ENCODE measurements at regions not wholly inside any gene's neighbourhood (a gene's known extent, or its start where the extent isn't known, plus 50 kb on each side); places are given as distances from the start of the nearest gene placed in this dataset.

DNA sequence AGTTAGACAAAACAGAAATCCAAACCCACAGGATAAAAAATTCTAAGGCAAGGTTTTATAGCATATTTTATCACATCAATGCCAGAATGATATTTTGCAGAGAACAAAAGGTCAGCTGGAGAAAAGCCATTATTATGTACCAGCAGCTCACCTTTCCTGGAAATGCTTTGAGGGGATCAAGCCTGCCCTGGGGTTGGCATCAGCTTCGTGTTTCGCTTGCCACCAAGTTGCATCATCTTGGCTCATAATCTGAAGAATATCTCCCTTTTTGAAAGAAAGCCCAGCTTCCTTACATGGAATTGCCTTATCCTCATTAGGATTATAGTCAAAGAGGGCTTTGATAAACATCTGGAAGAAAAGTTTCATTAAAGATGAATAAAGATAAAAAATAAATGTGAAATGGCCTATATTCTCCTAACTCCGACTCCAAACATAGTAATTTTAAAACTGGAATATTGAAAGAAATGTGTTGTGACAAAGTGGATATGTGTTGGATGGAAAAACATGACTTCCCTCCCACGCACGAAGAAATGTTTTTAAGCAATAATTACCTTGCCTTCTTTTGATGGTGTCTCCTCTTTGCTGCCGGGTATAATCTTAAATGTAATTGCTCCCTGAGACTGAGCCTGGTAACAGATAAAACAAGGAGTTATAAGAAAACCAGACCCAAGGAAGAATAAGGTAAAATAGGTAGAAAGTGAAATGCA is 121.3 kb upstream of the ODAD2 start:
- no peak overlapping the region for H3K27ac Mint-ChIP-seq
- CTCF ChIA-PET, result interaction anchor here (1.4 kb wide), 1 partner anchor 262 kb away, joined by 3 read pairs; no protein-coding TSS in a partner anchor

DNA sequence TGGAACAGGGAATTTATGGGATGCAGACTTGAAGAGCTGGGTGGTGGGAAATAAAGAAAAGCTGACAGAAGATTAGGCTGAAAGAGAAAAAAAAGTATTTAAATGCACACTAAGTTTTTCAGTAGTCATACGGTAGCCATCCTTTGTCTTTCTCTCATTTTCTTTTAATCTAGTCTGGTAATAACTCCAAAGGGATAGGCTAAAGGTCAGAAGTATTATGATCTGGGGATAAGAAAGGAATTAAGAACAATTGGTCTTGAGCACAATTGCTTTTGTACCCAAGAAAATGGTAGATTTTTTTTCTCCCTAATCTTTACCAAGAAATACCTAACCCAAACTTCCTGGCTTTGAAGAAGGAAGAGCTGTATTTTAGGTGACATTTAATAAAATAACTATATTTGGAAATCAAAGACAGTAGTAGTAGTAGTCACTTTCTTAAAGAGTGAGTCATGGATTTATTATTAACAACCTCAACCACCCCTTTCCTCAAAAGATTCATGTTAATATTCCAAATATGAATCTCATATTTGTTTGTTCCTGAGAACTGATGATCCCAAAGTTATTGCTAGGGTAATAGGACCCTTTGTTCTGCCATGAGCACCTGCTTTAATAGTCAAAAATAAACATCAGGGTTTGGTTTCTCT is 120.2 kb upstream of the ODAD2 start:
- POLR2A ChIA-PET, result no interaction called here
- CTCF ChIA-PET, result no interaction called here
- H3K36me3 Mint-ChIP-seq, result peaks cover 30% of the 10 kb centered on the region
- H3K9me3 Mint-ChIP-seq, result no peaks in the 10 kb centered on the region
- peaks cover 11% of the 10 kb centered on the region for H3K4me1 Mint-ChIP-seq (ENCODE audit: low read depth)
- no peak overlapping the region for H3K4me3 Mint-ChIP-seq
- no peak for DNase-seq
- intact Hi-C loops (cut with micrococcal nuclease), result no loop called here
- H3K27me3 Mint-ChIP-seq, result no peaks in the 10 kb centered on the region
- no peak overlapping the region for H3K27ac Mint-ChIP-seq

More for the DNA sequence above, 121.3 kb upstream of the ODAD2 start:
- no peaks in the 10 kb centered on the region for H3K9me3 Mint-ChIP-seq
- peaks cover 11% of the 10 kb centered on the region for H3K4me1 Mint-ChIP-seq (ENCODE audit: low read depth)
- POLR2A ChIA-PET, result no interaction called here
- DNase-seq, result no peak
- peaks cover 25% of the 10 kb centered on the region for H3K36me3 Mint-ChIP-seq
- H3K27me3 Mint-ChIP-seq, result no peaks in the 10 kb centered on the region
- intact Hi-C loops (cut with micrococcal nuclease), result no loop called here
- no peak overlapping the region for H3K4me3 Mint-ChIP-seq

- CTCF ChIA-PET, result no interaction called here
- intact Hi-C loops (cut with micrococcal nuclease), result no loop called here
- no peaks in the 10 kb centered on the region for H3K9me3 Mint-ChIP-seq
- POLR2A ChIA-PET, result no interaction called here
- peaks cover 9% of the 10 kb centered on the region for H3K36me3 Mint-ChIP-seq
- DNase-seq, result no peak
- H3K4me3 Mint-ChIP-seq, result no peak overlapping the region
- H3K27ac Mint-ChIP-seq, result no peak overlapping the region
- no peaks in the 10 kb centered on the region for H3K4me1 Mint-ChIP-seq (ENCODE audit: low read depth)
- no peaks in the 10 kb centered on the region for H3K27me3 Mint-ChIP-seq
Measured at GRCh38 chr10:28113202-28113601, 114.3 kb upstream of the ODAD2 start.

DNA sequence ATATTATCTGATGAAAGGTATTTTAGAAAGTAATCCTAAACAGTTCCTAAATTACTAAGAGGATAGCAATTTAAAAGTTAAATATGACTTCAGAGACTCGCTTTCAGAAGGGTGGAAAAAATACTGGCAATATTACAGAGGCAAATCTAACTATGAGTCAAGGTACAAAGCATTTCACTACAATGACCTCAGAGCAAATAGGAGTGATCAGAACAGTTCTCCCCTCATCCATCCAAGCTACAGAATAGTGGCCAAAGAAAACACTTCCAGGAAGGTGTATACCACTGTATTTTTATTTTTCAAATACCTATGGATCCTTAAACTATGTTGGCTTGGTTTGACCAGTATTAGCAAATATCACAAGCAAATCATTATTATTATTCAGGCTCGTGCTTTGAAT is 112.8 kb upstream of the ODAD2 start:
- Mint-ChIP-seq H3K27ac (no peak overlapping the region), H3K4me3 (no peak overlapping the region), H3K36me3 (peaks cover 12% of the 10 kb centered on the region), H3K9me3 (no peaks in the 10 kb centered on the region), H3K27me3 (no peaks in the 10 kb centered on the region), H3K4me1 (ENCODE audit: low read depth) (no peaks in the 10 kb centered on the region)
- no peak for DNase-seq
- ChIA-PET POLR2A (no interaction called here), CTCF (no interaction called here)
- intact Hi-C loops (cut with micrococcal nuclease), result no loop called here

- Mint-ChIP-seq H3K27me3 (no peaks in the 10 kb centered on the region), H3K36me3 (peaks cover 12% of the 10 kb centered on the region), H3K9me3 (no peaks in the 10 kb centered on the region), H3K4me1 (ENCODE audit: low read depth) (no peaks in the 10 kb centered on the region), H3K27ac (no peak overlapping the region), H3K4me3 (no peak overlapping the region)
- CTCF ChIA-PET, result no interaction called here
- POLR2A ChIA-PET, result no interaction called here
- no peak for DNase-seq
- intact Hi-C loops (cut with micrococcal nuclease), result no loop called here
Measured at GRCh38 chr10:28105561-28105960, 106.7 kb upstream of the ODAD2 start.

GRCh38 chr10:28097633-28098032 is 98.8 kb upstream of the ODAD2 start:
- intact Hi-C loops (cut with micrococcal nuclease), result no loop called here
- POLR2A ChIA-PET, result no interaction called here
- no peak for DNase-seq
- no peaks in the 10 kb centered on the region for H3K4me1 Mint-ChIP-seq (ENCODE audit: low read depth)
- H3K27me3 Mint-ChIP-seq, result no peaks in the 10 kb centered on the region
- H3K4me3 Mint-ChIP-seq, result no peak overlapping the region
- no peaks in the 10 kb centered on the region for H3K9me3 Mint-ChIP-seq
- H3K36me3 Mint-ChIP-seq, result no peaks in the 10 kb centered on the region
- H3K27ac Mint-ChIP-seq, result no peak overlapping the region
- CTCF ChIA-PET, result no interaction called here

DNA sequence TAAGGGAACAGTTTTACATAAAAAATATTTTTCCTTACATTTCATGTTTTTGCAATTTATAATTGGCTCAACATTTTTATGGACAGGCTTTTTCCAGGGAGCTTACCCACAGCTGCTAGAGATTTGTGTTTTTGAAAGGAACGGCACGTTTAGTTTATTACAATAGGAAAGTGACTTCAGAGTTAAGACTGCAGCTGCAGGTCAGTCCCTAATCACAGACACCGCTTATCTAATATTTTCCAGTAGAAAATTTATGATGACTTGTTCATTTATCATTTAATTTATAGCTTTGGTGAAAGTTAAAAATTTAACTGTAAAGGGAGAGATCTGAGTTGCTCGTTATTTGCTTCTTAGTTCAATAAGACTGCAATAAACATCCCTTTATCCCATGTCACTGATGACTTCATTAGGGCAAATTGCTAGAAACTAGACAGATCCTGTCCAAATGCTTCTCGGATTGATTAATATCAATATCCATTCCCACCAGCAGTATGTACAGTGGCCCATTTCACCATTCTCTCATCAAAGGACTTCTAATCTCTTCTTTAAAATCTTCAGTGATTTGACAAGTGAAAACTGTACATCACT is 97.0 kb upstream of the ODAD2 start:
- no peak for DNase-seq
- POLR2A ChIA-PET, result no interaction called here
- Mint-ChIP-seq H3K27me3 (no peaks in the 10 kb centered on the region), H3K4me1 (ENCODE audit: low read depth) (no peaks in the 10 kb centered on the region), H3K9me3 (no peaks in the 10 kb centered on the region), H3K36me3 (no peaks in the 10 kb centered on the region), H3K27ac (no peak overlapping the region), H3K4me3 (no peak overlapping the region)
- intact Hi-C loops (cut with micrococcal nuclease), result no loop called here
- CTCF ChIA-PET, result no interaction called here

DNA sequence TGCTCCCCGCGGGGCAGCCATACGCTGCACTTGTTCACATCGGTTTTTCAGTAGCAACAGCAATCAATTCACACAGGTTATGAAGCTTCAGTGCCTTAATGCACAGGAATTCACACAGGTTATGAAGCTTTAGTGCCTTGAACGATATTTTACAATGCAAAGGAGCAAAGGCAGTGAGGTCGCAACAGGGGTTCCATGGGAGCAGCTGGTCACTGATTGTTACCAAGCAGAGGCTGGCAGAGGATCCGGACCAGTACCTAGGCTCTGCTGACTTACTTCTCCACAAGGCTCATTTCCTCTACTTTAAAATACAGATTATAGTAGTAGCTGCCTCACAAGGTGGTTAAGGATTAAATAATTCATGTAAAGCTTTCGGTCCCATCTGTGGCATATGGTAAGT is 95.2 kb upstream of the ODAD2 start:
- ChIA-PET CTCF (no interaction called here), POLR2A (no interaction called here)
- Mint-ChIP-seq H3K4me1 (ENCODE audit: low read depth) (peaks cover 3% of the 10 kb centered on the region), H3K4me3 (no peak overlapping the region), H3K36me3 (peaks cover 6% of the 10 kb centered on the region), H3K27ac (no peak overlapping the region), H3K9me3 (no peaks in the 10 kb centered on the region), H3K27me3 (no peaks in the 10 kb centered on the region)
- intact Hi-C loops (cut with micrococcal nuclease), result no loop called here
- no peak for DNase-seq

- no peak for DNase-seq
- Mint-ChIP-seq H3K4me3 (no peak overlapping the region), H3K9me3 (peaks cover 4% of the 10 kb centered on the region), H3K27me3 (no peaks in the 10 kb centered on the region), H3K36me3 (peaks cover 24% of the 10 kb centered on the region), H3K4me1 (ENCODE audit: low read depth) (peaks cover 15% of the 10 kb centered on the region), H3K27ac (no peak overlapping the region)
- ChIA-PET CTCF (no interaction called here), POLR2A (no interaction called here)
- intact Hi-C loops (cut with micrococcal nuclease), result no loop called here
Measured at GRCh38 chr10:28091913-28092312, 93.0 kb upstream of the ODAD2 start.

DNA sequence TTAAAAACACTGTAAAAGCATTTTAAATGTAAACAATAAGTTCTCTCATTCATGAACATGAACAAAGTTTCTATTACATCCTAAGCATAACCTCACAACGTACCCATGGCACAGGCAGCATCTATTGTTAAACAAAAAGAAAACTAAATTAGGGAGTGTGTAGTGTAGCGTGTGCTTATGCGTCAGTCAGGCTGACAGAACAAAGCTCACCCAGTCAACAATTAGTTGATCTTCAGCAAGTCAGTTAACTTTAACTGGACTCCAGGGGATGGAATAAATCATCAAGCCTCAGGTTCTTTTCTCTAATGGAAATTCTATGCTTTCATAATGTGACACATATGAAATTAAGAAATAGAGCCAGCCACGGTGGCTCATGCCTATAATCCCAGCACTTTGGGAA is 91.6 kb upstream of the ODAD2 start:
- ChIA-PET CTCF (interaction anchor here (0.6 kb wide), 1 partner anchor 85 kb away, joined by 3 read pairs; no protein-coding TSS in a partner anchor), POLR2A (interaction anchor here (0.7 kb wide), 1 partner anchor 142 kb away, joined by 3 read pairs; no protein-coding TSS in a partner anchor)
- no peak overlapping the region for H3K4me3 Mint-ChIP-seq
- no peak for DNase-seq
- H3K9me3 Mint-ChIP-seq, result peaks cover 8% of the 10 kb centered on the region
- no peak overlapping the region for H3K27ac Mint-ChIP-seq
- no peaks in the 10 kb centered on the region for H3K27me3 Mint-ChIP-seq
- intact Hi-C loops (cut with micrococcal nuclease), result no loop called here
- H3K36me3 Mint-ChIP-seq, result peaks cover 37% of the 10 kb centered on the region
- peaks cover 15% of the 10 kb centered on the region for H3K4me1 Mint-ChIP-seq (ENCODE audit: low read depth)

GRCh38 chr10:28089467-28089866 is 90.6 kb upstream of the ODAD2 start:
- no peak overlapping the region for H3K4me3 Mint-ChIP-seq
- peak overlapping the region; percentile 23 for H3K27ac Mint-ChIP-seq
- DNase-seq, result peak; percentile 18
- no peaks in the 10 kb centered on the region for H3K27me3 Mint-ChIP-seq
- H3K36me3 Mint-ChIP-seq, result peaks cover 43% of the 10 kb centered on the region
- peaks cover 15% of the 10 kb centered on the region for H3K4me1 Mint-ChIP-seq (ENCODE audit: low read depth)
- peaks cover 8% of the 10 kb centered on the region for H3K9me3 Mint-ChIP-seq
- intact Hi-C loops (cut with micrococcal nuclease), result loop anchor here (5.0 kb wide), 1 partner anchor 88 kb away; no protein-coding TSS in a partner anchor
- CTCF ChIA-PET, result interaction anchor here (1.0 to 1.6 kb wide), 2 partner anchors 292 to 304 kb away, joined by 3 to 4 read pairs; no protein-coding TSS in a partner anchor
- POLR2A ChIA-PET, result no interaction called here

- Mint-ChIP-seq H3K27me3 (no peaks in the 10 kb centered on the region), H3K9me3 (peaks cover 8% of the 10 kb centered on the region), H3K4me3 (no peak overlapping the region), H3K36me3 (peaks cover 43% of the 10 kb centered on the region), H3K4me1 (ENCODE audit: low read depth) (peaks cover 15% of the 10 kb centered on the region), H3K27ac (peak overlapping the region; percentile 61)
- POLR2A ChIA-PET, result no interaction called here
- no peak for DNase-seq
- CTCF ChIA-PET, result no interaction called here
- intact Hi-C loops (cut with micrococcal nuclease), result loop anchor here (5.0 kb wide), 1 partner anchor 89 kb away; no protein-coding TSS in a partner anchor
Measured at GRCh38 chr10:28087661-28088351, 88.9 kb upstream of the ODAD2 start.
